Neural cell (in vitro differentiated cells): ENCODE measurements at regions not wholly inside any gene's neighbourhood (a gene's known extent, or its start where the extent isn't known, plus 50 kb on each side); places are given as distances from the start of the nearest gene placed in this dataset.

Experiments used
- H2AFZ ChIP-seq: fragments of 200-600, 300-800 bp; sonication (generic), shearing (Covaris generic); 2 replicates; pipeline ENCODE4 v1.6.0; 2014; ENCODE audit warnings: low read depth, mild to moderate bottlenecking, antibody characterized with exemption, low read length, moderate library complexity
- H3F3A ChIP-seq: fragments of 200-600 bp; shearing (Covaris generic); 2 replicates; pipeline ENCODE4 v1.6.1; 2016; ENCODE audit warnings: mild to moderate bottlenecking, moderate library complexity, mixed read lengths, antibody characterized with exemption, low read length; ENCODE audit not compliant: insufficient read depth, poor library complexity, severe bottlenecking
- H3K27ac ChIP-seq: fragments of 200-600, 300-800 bp; sonication (generic), shearing (Covaris generic); 2 replicates; pipeline ENCODE4 v1.5.1; 2014; ENCODE audit warnings: mild to moderate bottlenecking, low read length, moderate library complexity
- H3K27me3 ChIP-seq: fragments of 300-800, 200-600 bp; sonication (generic), shearing (Covaris generic); 2 replicates; pipeline ENCODE4 v1.6.0; 2014; ENCODE audit warnings: mild to moderate bottlenecking, low read depth, low read length, moderate library complexity; ENCODE audit not compliant: insufficient read depth
- H3K36me3 ChIP-seq: fragments of 300-800, 200-600 bp; sonication (generic), shearing (Covaris generic); 2 replicates; pipeline ENCODE4 v1.5.1; 2014; ENCODE audit warnings: mild to moderate bottlenecking, antibody characterized with exemption, low read length, moderate library complexity; ENCODE audit not compliant: insufficient read depth
- H3K4me2 ChIP-seq: fragments of 300-800, 200-600 bp; sonication (generic), shearing (Covaris generic); 2 replicates; pipeline ENCODE4 v1.6.0; 2014; ENCODE audit warnings: mild to moderate bottlenecking, low read length
- H3K4me3 ChIP-seq: fragments of 300-800, 200-600 bp; sonication (generic), shearing (Covaris generic); 2 replicates; pipeline ENCODE4 v1.5.1; 2014; ENCODE audit warnings: mild to moderate bottlenecking, low read length, moderate library complexity
- H3K79me2 ChIP-seq: fragments of 200-600 bp; shearing (Covaris generic); replicated peaks from 2 replicates; pipeline ENCODE4 v1.6.0; 2014; ENCODE audit warnings: mild to moderate bottlenecking, low read length, moderate library complexity; ENCODE audit not compliant: insufficient read depth
- H3K9ac ChIP-seq: fragments of 300-800, 200-600 bp; sonication (generic), shearing (Covaris generic); 2 replicates; pipeline ENCODE4 v1.6.1; 2016; ENCODE audit warnings: mild to moderate bottlenecking, low read length, mixed read lengths
- H3K9me2 ChIP-seq: fragments of 200-600 bp; shearing (Covaris generic); 2 replicates; pipeline ENCODE4 v1.6.1; 2016; ENCODE audit warnings: mild to moderate bottlenecking, low read length, mixed read lengths; ENCODE audit not compliant: insufficient read depth
- H3K9me3 ChIP-seq: fragments of 200-600, 300-800 bp; sonication (generic), shearing (Covaris generic); 2 replicates; pipeline ENCODE4 v1.6.1; 2016; ENCODE audit warnings: mild to moderate bottlenecking, mixed run types, low read length, moderate library complexity, mixed read lengths
- H4K20me1 ChIP-seq: fragments of 200-600 bp; shearing (Covaris generic); 2 replicates; pipeline ENCODE4 v1.6.1; 2016; ENCODE audit warnings: mild to moderate bottlenecking, mixed run types; ENCODE audit not compliant: insufficient read depth
- CTCF ChIP-seq: fragments of 450-650 bp; IDR thresholded peaks from 2 replicates; pipeline ENCODE4 v1.5.1; 2014; ENCODE audit warnings: antibody characterized with exemption, mild to moderate bottlenecking, moderate library complexity; ENCODE audit not compliant: poor library complexity, severe bottlenecking
- EP300 ChIP-seq: fragments of 450-650 bp; conservative IDR thresholded peaks from 2 replicates; pipeline ENCODE4 v1.6.1; 2014; ENCODE audit warnings: antibody characterized with exemption, mild to moderate bottlenecking, moderate library complexity; ENCODE audit not compliant: poor library complexity, severe bottlenecking
- EZH2 ChIP-seq: fragments of 200-600, 300-800 bp; shearing (Covaris generic), sonication (generic); IDR thresholded peaks from 2 replicates; pipeline ENCODE4 v1.6.1; 2014; ENCODE audit warnings: antibody characterized with exemption, low read length, borderline replicate concordance, mild to moderate bottlenecking; ENCODE audit not compliant: insufficient read depth, poor library complexity, severe bottlenecking
- MXI1 ChIP-seq: fragments of 450-650 bp; conservative IDR thresholded peaks from 2 replicates; pipeline ENCODE4 v1.6.1; 2014; ENCODE audit warnings: antibody characterized with exemption, mild to moderate bottlenecking; ENCODE audit not compliant: poor library complexity, severe bottlenecking
- POLR2AphosphoS5 ChIP-seq: IDR thresholded peaks from 2 replicates; pipeline ENCODE4 v1.6.1; 2012
- RAD21 ChIP-seq: fragments of 450-650 bp; conservative IDR thresholded peaks from 2 replicates; pipeline ENCODE4 v1.6.1; 2014; ENCODE audit warnings: antibody characterized with exemption, mild to moderate bottlenecking, moderate library complexity
- REST ChIP-seq: IDR thresholded peaks from 2 replicates; pipeline ENCODE4 v1.6.1; 2012; ENCODE audit warnings: borderline replicate concordance
- SMC3 ChIP-seq: fragments of 450-650 bp; conservative IDR thresholded peaks from 2 replicates; pipeline ENCODE4 v1.6.1; 2014; ENCODE audit warnings: antibody characterized with exemption, mild to moderate bottlenecking, moderate library complexity; ENCODE audit not compliant: poor library complexity
- TAF1 ChIP-seq: IDR thresholded peaks from 2 replicates; pipeline ENCODE4 v1.6.1; 2012; ENCODE audit warnings: low read depth

GRCh38 chr5:159402311-159402710, 72.0 kb upstream of the IL12B start:
- H3K9me3 ChIP-seq: no peaks in the 10 kb centered on the region
- no peaks in the 10 kb centered on the region for H3F3A ChIP-seq
- no peaks in the 10 kb centered on the region for H3K36me3 ChIP-seq
- no peak overlapping the region for H2AFZ ChIP-seq
- H3K79me2 ChIP-seq: no peaks in the 10 kb centered on the region
- no peaks in the 10 kb centered on the region for H3K27me3 ChIP-seq
- TF ChIP-seq MXI1: no peak
- H4K20me1 ChIP-seq: no peaks in the 10 kb centered on the region
- no peak overlapping the region for H3K4me2 ChIP-seq
- no peak overlapping the region for H3K9ac ChIP-seq
- no peaks in the 10 kb centered on the region for H3K9me2 ChIP-seq
- H3K27ac ChIP-seq: no peak overlapping the region
- H3K4me3 ChIP-seq: no peak overlapping the region

- H3K79me2 ChIP-seq: no peaks in the 10 kb centered on the region
- no peaks in the 10 kb centered on the region for H3K36me3 ChIP-seq
- no peak overlapping the region for H3K9ac ChIP-seq
- no peak for TF ChIP-seq POLR2AphosphoS5
- no peaks in the 10 kb centered on the region for H3K9me2 ChIP-seq
- H3K27ac ChIP-seq: no peak overlapping the region
- H4K20me1 ChIP-seq: no peaks in the 10 kb centered on the region
- H3K4me3 ChIP-seq: no peak overlapping the region
- no peak overlapping the region for H3K4me2 ChIP-seq
- no peaks in the 10 kb centered on the region for H3F3A ChIP-seq
- no peak overlapping the region for H2AFZ ChIP-seq
- no peaks in the 10 kb centered on the region for H3K9me3 ChIP-seq
- H3K27me3 ChIP-seq: no peaks in the 10 kb centered on the region
These were observed 72.6 kb upstream of the IL12B start for GRCh38 chr5:159402856-159403255.

- no peaks in the 10 kb centered on the region for H3F3A ChIP-seq
- no peaks in the 10 kb centered on the region for H3K9me3 ChIP-seq
- no peak overlapping the region for H3K4me2 ChIP-seq
- no peak overlapping the region for H3K4me3 ChIP-seq
- H3K27me3 ChIP-seq: no peaks in the 10 kb centered on the region
- H2AFZ ChIP-seq: no peak overlapping the region
- no peaks in the 10 kb centered on the region for H3K9me2 ChIP-seq
- no peaks in the 10 kb centered on the region for H4K20me1 ChIP-seq
- H3K27ac ChIP-seq: no peak overlapping the region
- no peaks in the 10 kb centered on the region for H3K36me3 ChIP-seq
- no peak overlapping the region for H3K9ac ChIP-seq
- no peaks in the 10 kb centered on the region for H3K79me2 ChIP-seq
- TF ChIP-seq REST: no peak
- no peak for TF ChIP-seq TAF1
- no peak for TF ChIP-seq SMC3
- TF ChIP-seq RAD21: no peak
- TF ChIP-seq CTCF: no peak
- no peak for TF ChIP-seq EP300
- TF ChIP-seq POLR2AphosphoS5: no peak
- TF ChIP-seq EZH2: no peak
- no peak for TF ChIP-seq MXI1
These were observed 73.8 kb upstream of the IL12B start for GRCh38 chr5:159403906-159404681.
